H9 (cell line): ENCODE measurements at regions not wholly inside any gene's neighbourhood (a gene's known extent, or its start where the extent isn't known, plus 50 kb on each side); places are given as distances from the start of the nearest gene placed in this dataset.

Source experiments
- DNase-seq: peaks from one replicate; pipeline ENCODE4 v3.0.0-alpha.2; 2017
- H2AFZ ChIP-seq: one replicate; pipeline ENCODE4 v1.6.1; 2013; ENCODE audit warnings: mild to moderate bottlenecking, low read length, control low read depth, moderate library complexity
- H2AK5ac ChIP-seq: 2 replicates; pipeline ENCODE4 v1.6.1; 2013; ENCODE audit warnings: low read length, control low read depth, mixed read lengths; ENCODE audit not compliant: insufficient read length
- H2BK120ac ChIP-seq: one replicate; pipeline ENCODE4 v1.6.1; 2013; ENCODE audit warnings: low read depth, mild to moderate bottlenecking, low read length, control low read depth, inconsistent platforms; ENCODE audit not compliant: poor library complexity, severe bottlenecking
- H2BK12ac ChIP-seq: 2 replicates; pipeline ENCODE4 v1.6.1; 2013; ENCODE audit warnings: low read length, control low read depth, mixed read lengths, low read depth; ENCODE audit not compliant: insufficient read length
- H2BK15ac ChIP-seq: 2 replicates; pipeline ENCODE4 v1.6.1; 2013; ENCODE audit warnings: low read depth, low read length, control low read depth
- H2BK20ac ChIP-seq: one replicate; pipeline ENCODE4 v1.6.1; 2013; ENCODE audit warnings: low read depth, mild to moderate bottlenecking, low read length, control low read depth, inconsistent platforms; ENCODE audit not compliant: poor library complexity, severe bottlenecking
- H2BK5ac ChIP-seq: 2 replicates; pipeline ENCODE4 v1.6.1; 2013; ENCODE audit warnings: low read length, control low read depth, mixed read lengths; ENCODE audit not compliant: insufficient read length
- H3K14ac ChIP-seq: 2 replicates; pipeline ENCODE4 v1.6.1; 2013; ENCODE audit warnings: low read length, control low read depth; ENCODE audit not compliant: insufficient read depth
- H3K18ac ChIP-seq: 2 replicates; pipeline ENCODE4 v1.6.1; 2013; ENCODE audit warnings: low read depth, mild to moderate bottlenecking, mixed read lengths, low read length, control low read depth; ENCODE audit not compliant: insufficient read length
- H3K23ac ChIP-seq: 2 replicates; pipeline ENCODE4 v1.6.1; 2013; ENCODE audit warnings: low read length, control low read depth, mixed read lengths, low read depth; ENCODE audit not compliant: insufficient read length
- H3K23me2 ChIP-seq: 2 replicates; pipeline ENCODE4 v1.6.1; 2013; ENCODE audit warnings: low read depth, mild to moderate bottlenecking, mixed read lengths, low read length, control low read depth; ENCODE audit not compliant: insufficient read length, poor library complexity, severe bottlenecking
- H3K27ac ChIP-seq: 2 replicates; pipeline ENCODE4 v1.5.1; 2013; ENCODE audit warnings: low read length, control low read depth, mixed read lengths, low read depth; ENCODE audit not compliant: insufficient read length
- H3K27me3 ChIP-seq: 2 replicates; pipeline ENCODE4 v1.6.1; 2013; ENCODE audit warnings: low read length, control low read depth, inconsistent platforms; ENCODE audit not compliant: insufficient read depth
- H3K4ac ChIP-seq: 2 replicates; pipeline ENCODE4 v1.6.1; 2013; ENCODE audit warnings: low read depth, mild to moderate bottlenecking, control low read depth, inconsistent platforms, low read length, moderate library complexity
- H3K4me1 ChIP-seq: 2 replicates; pipeline ENCODE4 v1.6.1; 2013; ENCODE audit warnings: low read length, control low read depth, inconsistent platforms; ENCODE audit not compliant: insufficient read depth
- H3K4me2 ChIP-seq: 2 replicates; pipeline ENCODE4 v1.6.1; 2013; ENCODE audit warnings: low read length, control low read depth, mixed read lengths; ENCODE audit not compliant: insufficient read length, insufficient read depth
- H3K56ac ChIP-seq: 2 replicates; pipeline ENCODE4 v1.6.1; 2013; ENCODE audit warnings: low read depth, mild to moderate bottlenecking, mixed read lengths, low read length, control low read depth; ENCODE audit not compliant: insufficient read length
- H3K79me1 ChIP-seq: 2 replicates; pipeline ENCODE4 v1.6.1; 2013; ENCODE audit warnings: low read depth, mild to moderate bottlenecking, moderate library complexity, low read length, control low read depth, inconsistent platforms; ENCODE audit not compliant: insufficient read depth, poor library complexity, severe bottlenecking
- H3K79me2 ChIP-seq: 2 replicates; pipeline ENCODE4 v1.6.1; 2013; ENCODE audit warnings: low read length, control low read depth, inconsistent platforms; ENCODE audit not compliant: insufficient read depth
- H3K9ac ChIP-seq: 2 replicates; pipeline ENCODE4 v1.6.1; 2013; ENCODE audit warnings: low read length, control low read depth, mixed read lengths; ENCODE audit not compliant: insufficient read length; ENCODE audit errors: extremely low read depth
- H3K9me3 ChIP-seq: one replicate; pipeline ENCODE4 v1.6.1; 2013; ENCODE audit warnings: low read depth, low read length, inconsistent platforms; ENCODE audit not compliant: control insufficient read depth
- H3T11ph ChIP-seq: one replicate; pipeline ENCODE4 v1.6.1; 2013; ENCODE audit warnings: mild to moderate bottlenecking, low read length, control low read depth, inconsistent platforms
- H4K20me1 ChIP-seq: one replicate; pipeline ENCODE4 v1.6.1; 2013; ENCODE audit not compliant: control insufficient read depth, insufficient read length, insufficient read depth
- H4K5ac ChIP-seq: 2 replicates; pipeline ENCODE4 v1.6.1; 2013; ENCODE audit warnings: low read depth, mild to moderate bottlenecking, mixed read lengths, low read length, control low read depth; ENCODE audit not compliant: insufficient read length
- H4K8ac ChIP-seq: replicated peaks from 2 replicates; pipeline ENCODE4 v1.6.1; 2013; ENCODE audit warnings: low read length, control low read depth, mixed read lengths, low read depth; ENCODE audit not compliant: insufficient read length
- H4K91ac ChIP-seq: 2 replicates; pipeline ENCODE4 v1.6.1; 2013; ENCODE audit warnings: low read depth, mild to moderate bottlenecking, moderate library complexity, mixed read lengths, low read length, control low read depth; ENCODE audit not compliant: insufficient read length
- H3K27ac Mint-ChIP-seq, 3 experiments: 2 replicates in 2 of 3; 3 replicates in 1 of 3; pipeline ENCODE4 v1.8.0; 2020 to 2021; ENCODE audit warnings: mixed read lengths in 3 of 3, mild to moderate bottlenecking in 1 of 3, moderate library complexity in 1 of 3
- H3K27me3 Mint-ChIP-seq: 2 replicates; pipeline ENCODE4 v1.8.0; 2021; ENCODE audit warnings: low read depth, mild to moderate bottlenecking, moderate library complexity, mixed read lengths
- H3K36me3 Mint-ChIP-seq, 3 experiments: 2 replicates in 2 of 3; 3 replicates in 1 of 3; pipeline ENCODE4 v1.8.0; 2020 to 2021; ENCODE audit warnings: low read depth in 3 of 3, mixed read lengths in 3 of 3; ENCODE audit not compliant: insufficient read depth in 1 of 3
- H3K4me1 Mint-ChIP-seq, 2 experiments: 2 replicates each; pipeline ENCODE4 v1.8.0; 2020; ENCODE audit warnings: mixed read lengths in 2 of 2
- H3K4me3 Mint-ChIP-seq, 2 experiments: 2 replicates in 1 of 2; 3 replicates in 1 of 2; pipeline ENCODE4 v1.8.0; 2020 to 2021; ENCODE audit warnings: mild to moderate bottlenecking in 2 of 2, mixed read lengths in 2 of 2, moderate library complexity in 1 of 2
- H3K9me3 Mint-ChIP-seq, 2 experiments: 2 replicates in 1 of 2; 3 replicates in 1 of 2; pipeline ENCODE4 v1.8.0; 2020; ENCODE audit warnings: mild to moderate bottlenecking in 2 of 2, mixed read lengths in 2 of 2, moderate library complexity in 1 of 2
- CTCF ChIP-seq: fragments of 200-600 bp; sonication (generic); conservative IDR thresholded peaks from 3 replicates; pipeline ENCODE4 v1.8.0; 2021; ENCODE audit warnings: antibody characterized with exemption, mild to moderate bottlenecking

- Mint-ChIP-seq H3K9me3 (peaks cover 24 to 25% of the 10 kb centered on the region in 2 experiments), H3K4me1 (no peaks in the 10 kb centered on the region), H3K27me3 (peaks cover 3% of the 10 kb centered on the region), H3K36me3 (peaks cover 11 to 29% (median 20%) of the 10 kb centered on the region in 3 experiments; a peak in 5 of 7 replicates), H3K4me3 (no peak overlapping the region), H3K27ac (no peak overlapping the region)
- no peak overlapping the region for H3K23ac ChIP-seq
- no peak overlapping the region for H2AFZ ChIP-seq
- H3K9me3 ChIP-seq = peaks cover 7% of the 10 kb centered on the region
- no peak for DNase-seq
- no peaks in the 10 kb centered on the region for H3K79me2 ChIP-seq
- H3K4me2 ChIP-seq = no peak overlapping the region
- no peak overlapping the region for H3K4ac ChIP-seq
- no peak overlapping the region for H3K14ac ChIP-seq
- H3K9ac ChIP-seq = no peak overlapping the region
- H3T11ph ChIP-seq = no peak overlapping the region
- no peak for TF ChIP-seq CTCF
- H4K91ac ChIP-seq = no peak overlapping the region
- no peaks in the 10 kb centered on the region for H3K27me3 ChIP-seq
- H2BK120ac ChIP-seq = no peak overlapping the region
- no peaks in the 10 kb centered on the region for H3K23me2 ChIP-seq
- no peak overlapping the region for H3K18ac ChIP-seq
- no peaks in the 10 kb centered on the region for H4K20me1 ChIP-seq
- no peak overlapping the region for H2BK12ac ChIP-seq
- no peak overlapping the region for H2AK5ac ChIP-seq
- no peaks in the 10 kb centered on the region for H3K79me1 ChIP-seq
- no peak overlapping the region for H2BK5ac ChIP-seq
- no peaks in the 10 kb centered on the region for H3K4me1 ChIP-seq
- no peak overlapping the region for H3K56ac ChIP-seq
- H2BK15ac ChIP-seq = no peak overlapping the region
- H2BK20ac ChIP-seq = no peak overlapping the region
- H4K8ac ChIP-seq = no peak overlapping the region
- no peak overlapping the region for H3K27ac ChIP-seq
- no peak overlapping the region for H4K5ac ChIP-seq
Measured at GRCh38 chr7:22618528-22618927, 108.5 kb upstream of the IL6 start.
